GM19324 (cell line): ENCODE measurements at regions not wholly inside any gene's neighbourhood (a gene's known extent, or its start where the extent isn't known, plus 50 kb on each side); places are given as distances from the start of the nearest gene placed in this dataset.

Experiments used
- ATAC-seq: cut with Tn5 transposase; IDR thresholded peaks from one replicate; pipeline ENCODE4 v1.9.1; 2021; ENCODE audit warnings: mild to moderate bottlenecking, moderate library complexity; ENCODE audit not compliant: unreplicated experiment, low FRiP score

DNA sequence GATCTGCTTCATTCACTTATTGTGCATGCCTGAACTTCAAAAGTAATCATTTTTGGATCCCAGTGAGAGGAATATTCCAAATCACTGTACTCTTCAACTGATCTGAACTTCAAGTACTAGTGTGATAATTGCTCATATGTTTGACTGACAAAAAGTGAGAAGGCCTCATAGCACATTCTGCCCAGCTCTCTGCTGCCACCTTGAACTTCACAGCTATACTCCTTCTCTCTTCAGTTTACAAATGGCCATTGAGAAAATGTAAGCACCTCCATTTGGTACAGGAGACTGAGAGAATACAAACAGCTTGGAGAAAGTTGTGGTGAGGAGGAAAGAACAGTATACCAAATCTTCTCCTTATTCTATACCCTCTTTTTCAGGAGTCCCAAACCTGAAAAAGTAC, 946.0 kb upstream of the CHAC2 start:
- ATAC-seq = no peak

DNA sequence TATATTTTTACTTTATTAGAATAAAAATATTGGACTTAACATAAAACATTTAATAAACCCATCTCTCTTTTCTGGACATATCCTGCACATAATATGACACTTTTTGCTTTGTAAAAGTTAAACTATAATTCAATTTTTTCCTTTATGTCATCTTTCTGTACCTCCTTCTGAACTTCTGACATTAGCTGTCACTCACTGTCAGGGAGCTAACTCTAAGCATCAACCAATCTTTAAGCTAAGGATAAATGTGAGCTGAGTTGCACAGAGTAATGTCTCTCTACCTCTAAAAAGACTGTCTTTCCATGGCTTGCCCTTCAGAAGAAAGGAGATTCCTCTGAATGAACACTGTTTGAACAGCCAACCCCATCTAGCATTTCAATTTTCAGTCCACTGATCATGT, 948.6 kb upstream of the CHAC2 start:
- ATAC-seq = no peak

GRCh38 chr2:52810460-52810859, 957.1 kb upstream of the CHAC2 start:
- ATAC-seq = no peak

DNA sequence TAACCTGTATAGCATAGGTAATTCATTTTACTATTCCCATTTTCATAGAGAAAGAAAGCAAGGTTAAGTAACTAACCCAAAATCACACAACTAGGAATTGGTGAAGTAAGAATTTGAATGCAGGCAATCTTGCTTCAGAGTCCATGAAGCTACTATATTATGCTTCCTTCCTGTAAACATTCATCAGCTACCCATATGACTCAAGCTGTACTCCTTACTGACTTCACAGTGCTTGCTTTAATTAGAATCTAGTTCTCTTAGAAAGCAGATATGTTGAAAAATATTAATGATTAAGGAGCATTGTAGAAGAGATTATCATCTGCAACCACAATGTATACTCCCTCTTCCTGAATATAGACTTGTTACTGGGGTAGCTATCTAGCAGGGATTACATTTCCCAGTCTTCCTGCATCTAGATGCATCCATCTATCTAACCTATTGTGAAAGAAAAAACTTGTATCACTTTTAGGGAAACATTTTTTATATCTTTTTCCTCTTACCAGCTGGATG, 961.6 kb upstream of the CHAC2 start:
- no peak for ATAC-seq

GRCh38 chr2:52794581-52794980, 973.0 kb upstream of the CHAC2 start:
- ATAC-seq = no peak

DNA sequence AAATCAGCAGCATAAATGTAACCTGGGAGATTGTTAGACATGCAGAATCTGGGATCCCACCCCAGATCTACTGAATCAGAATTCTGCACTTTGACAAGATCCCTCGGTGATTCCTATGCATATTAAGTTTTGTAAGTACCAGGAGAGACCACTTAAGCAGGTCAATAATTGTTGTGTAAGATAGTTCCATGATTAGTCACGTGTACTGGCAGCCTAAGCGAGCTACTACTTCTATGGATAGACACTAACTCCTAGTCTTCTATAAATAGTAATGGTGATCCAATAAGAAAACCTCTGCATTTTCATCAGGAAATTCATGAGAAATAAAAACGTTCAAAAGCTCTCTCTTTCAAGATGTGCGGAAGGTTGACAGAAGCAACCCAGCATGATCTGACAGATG, 988.2 kb upstream of the CHAC2 start:
- ATAC-seq = no peak

GRCh38 chr2:52776571-52776970, 991.0 kb upstream of the CHAC2 start:
- no peak for ATAC-seq

DNA sequence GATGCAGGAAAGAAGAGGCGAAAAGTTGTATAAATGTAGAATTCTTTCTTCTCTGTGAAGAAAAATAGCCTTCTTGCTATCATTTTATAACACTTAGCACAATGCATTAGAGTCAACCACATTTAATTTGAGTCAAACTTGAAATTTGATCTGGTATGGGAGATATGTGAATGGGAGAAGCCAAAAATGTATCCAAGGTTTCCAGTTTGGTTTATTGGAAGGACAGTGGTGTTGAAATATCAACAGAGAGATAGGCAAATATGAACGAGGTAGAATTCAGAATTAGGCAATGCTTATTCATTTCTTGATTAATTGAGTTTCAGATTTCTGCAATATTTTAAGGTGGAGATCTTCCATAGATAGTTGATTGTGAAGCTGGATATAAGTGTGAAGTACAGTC, 991.9 kb upstream of the CHAC2 start:
- no peak for ATAC-seq

GRCh38 chr2:52765735-52766134, 1001.9 kb upstream of the CHAC2 start:
- ATAC-seq = no peak

- no peak for ATAC-seq
Observed at GRCh38 chr2:52749764-52750163, 1017.8 kb upstream of the CHAC2 start.

DNA sequence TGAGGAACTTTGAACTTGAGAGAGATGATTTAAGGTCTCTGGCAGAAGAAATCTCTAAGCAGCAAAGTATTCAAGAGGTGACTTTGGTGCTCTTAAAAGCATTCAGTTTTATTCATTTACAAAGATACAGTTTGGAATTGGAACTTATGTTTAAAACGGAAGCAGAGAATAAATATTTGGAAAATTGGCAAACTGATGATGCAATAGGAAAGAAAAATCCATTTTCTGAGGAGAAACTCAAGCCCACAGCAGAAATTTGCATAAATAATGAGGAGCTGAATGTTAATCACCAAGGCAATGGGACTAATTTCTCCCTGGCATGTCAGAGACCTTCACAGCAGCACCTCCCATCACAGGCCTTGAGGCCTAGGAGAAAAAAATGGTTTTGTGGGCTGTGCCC, 1022.5 kb upstream of the CHAC2 start:
- ATAC-seq = no peak

- ATAC-seq = no peak
Observed at GRCh38 chr2:52732849-52733395, 1034.7 kb upstream of the CHAC2 start.

DNA sequence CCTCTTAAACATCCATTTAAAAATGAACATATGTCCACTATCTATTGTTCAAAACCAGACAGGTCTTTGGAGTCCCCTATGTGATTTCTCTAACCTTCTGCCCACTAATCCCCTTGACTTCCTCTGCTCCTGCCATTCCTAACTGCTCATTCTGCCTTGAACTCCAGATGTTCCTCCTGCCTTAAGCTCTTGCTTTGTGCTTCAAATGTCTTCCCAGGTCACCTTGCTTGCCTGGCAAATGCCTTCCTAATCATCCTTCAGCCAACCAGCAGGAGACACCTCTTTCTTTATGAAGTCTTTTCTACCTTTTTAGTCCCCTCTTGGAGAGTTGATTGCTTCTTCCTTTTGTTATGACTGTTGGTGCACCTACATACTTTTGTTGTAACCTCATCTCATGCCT, 1043.0 kb upstream of the CHAC2 start:
- ATAC-seq = no peak

DNA sequence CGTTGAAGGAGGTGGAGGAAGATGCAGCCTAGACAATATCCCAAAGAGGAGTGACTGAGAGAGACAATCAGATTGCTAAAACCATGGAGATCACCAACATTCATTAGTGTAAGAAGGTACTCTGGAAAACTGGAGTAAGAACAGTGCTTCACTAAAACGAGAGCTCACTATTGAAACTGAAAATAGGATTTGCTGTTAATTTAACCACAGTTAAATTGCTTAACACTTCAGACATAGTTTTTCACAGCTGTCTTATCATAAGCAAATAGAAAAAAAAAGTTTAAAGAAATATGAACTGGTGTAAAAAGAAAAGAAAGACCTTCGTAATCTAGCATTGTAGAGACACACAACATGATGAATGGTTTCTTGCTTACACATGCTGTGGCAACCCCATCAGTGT, 1049.8 kb upstream of the CHAC2 start:
- no peak for ATAC-seq

DNA sequence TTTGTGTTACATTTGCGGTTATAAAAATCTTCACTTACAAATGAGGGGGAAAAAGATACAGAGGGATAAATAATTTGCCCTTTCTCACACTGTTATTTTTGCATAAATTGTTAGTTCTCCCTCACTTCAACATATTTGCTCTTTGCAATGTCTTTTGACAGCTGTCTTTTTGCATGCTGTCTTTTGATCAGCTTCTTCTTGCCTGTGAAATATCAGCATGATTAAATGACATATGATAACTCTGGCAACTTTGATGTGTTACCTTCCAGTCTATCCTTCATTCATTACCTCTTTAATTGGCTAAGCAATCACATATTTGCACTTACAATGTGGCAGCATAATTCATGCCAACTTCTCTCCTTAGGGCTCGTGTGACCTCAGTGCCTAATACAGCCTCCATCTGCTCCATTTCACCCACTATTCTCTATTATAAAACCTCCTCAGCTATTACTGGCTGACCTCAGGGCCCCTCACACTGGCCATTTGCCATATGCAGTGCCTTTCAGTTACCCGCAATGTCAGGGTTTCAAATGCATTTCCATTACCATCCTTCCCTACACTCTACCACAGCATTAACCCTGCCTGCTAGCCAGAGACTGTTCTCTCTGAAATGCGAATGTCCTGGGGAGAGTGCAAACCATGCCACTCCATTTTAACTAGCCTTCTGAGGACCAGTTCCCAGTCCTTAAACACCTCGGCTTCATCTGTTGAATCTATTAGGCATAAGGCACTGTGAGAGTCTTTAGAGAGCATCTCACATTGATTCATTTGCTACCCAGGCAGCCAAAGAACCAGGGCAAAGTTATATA, 1056.6 kb upstream of the CHAC2 start:
- no peak for ATAC-seq

GRCh38 chr2:52704251-52704650, 1063.4 kb upstream of the CHAC2 start:
- ATAC-seq = no peak

DNA sequence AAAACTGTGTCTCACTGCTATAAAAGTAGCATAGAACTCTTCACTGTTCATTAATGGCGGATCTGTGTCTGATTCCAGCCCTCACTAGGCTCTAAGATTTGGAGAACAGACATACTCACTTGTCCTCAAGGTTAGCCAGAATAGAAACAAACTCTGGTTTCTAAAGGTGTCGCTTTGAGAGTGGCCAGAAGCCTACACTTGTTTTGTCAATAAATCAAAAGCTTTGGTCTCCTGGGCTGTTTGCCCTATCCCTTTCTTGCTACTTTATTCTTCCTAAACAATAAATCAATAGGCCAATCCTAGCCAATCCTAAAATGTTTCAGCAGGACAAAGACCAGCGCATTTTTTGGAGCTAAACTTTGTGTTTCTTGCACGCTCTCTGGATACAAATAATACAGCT, 1064.6 kb upstream of the CHAC2 start:
- ATAC-seq = no peak

GRCh38 chr2:52698408-52698807, 1069.2 kb upstream of the CHAC2 start:
- no peak for ATAC-seq

- ATAC-seq = no peak
Observed at GRCh38 chr2:52697690-52698089, 1069.9 kb upstream of the CHAC2 start.

DNA sequence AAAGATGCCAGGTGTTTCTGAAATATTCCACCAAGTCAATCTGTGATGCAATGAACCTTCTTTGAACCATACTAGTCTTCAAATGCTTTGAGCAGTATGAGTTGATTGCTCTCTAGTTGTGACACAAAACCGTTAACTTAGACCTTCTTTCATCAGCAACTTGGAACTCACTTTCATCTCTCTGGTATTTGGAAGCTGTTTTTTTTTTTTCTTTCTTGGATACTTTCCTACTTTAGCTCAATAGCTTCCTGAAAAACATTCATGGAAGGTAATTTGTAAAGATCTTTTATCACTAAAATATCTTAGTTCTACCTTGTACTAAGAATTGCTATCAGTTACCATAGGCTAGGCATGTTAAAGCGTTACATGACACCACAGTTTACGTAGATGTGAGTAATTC, 1071.9 kb upstream of the CHAC2 start:
- no peak for ATAC-seq

GRCh38 chr2:52686935-52687334, 1080.7 kb upstream of the CHAC2 start:
- ATAC-seq = no peak

DNA sequence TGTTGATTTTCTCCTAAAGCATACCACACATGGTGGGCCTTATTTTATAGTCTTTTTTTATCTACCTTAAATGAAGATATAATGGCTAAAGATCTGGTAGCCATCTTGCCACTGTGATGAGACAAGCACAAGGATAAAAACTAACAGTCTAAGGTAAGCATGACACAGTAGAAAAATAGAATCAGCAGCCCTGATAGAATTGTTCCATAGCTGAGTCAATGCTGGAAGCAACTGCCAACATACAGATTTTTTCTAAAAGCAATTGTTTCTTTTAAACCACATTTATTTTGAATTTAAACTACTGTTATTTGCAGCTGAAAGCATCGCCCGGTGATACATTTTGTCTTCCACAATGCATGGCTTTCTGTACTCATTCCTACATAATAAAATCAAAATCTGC, 1091.5 kb upstream of the CHAC2 start:
- no peak for ATAC-seq
